ENCODE measurements at regions not wholly inside any gene's neighbourhood (a gene's known extent, or its start where the extent isn't known, plus 50 kb on each side); places are given as distances from the start of the nearest gene placed in this dataset.

GRCh38 chr4:27350161-27350560 lies 489.5 kb downstream of the STIM2 start:
- TF ChIP-seq CTCF (IDR thresholded peaks at IDR 0.05) (no peak), POLR2A (IDR thresholded peaks at IDR 0.05) (no peak)

Measured in heart left ventricle (tissue), 13 donors.